NCI-H524 treated with DMSO at 0.1 percent for 48 hours (cell line): ENCODE measurements at regions not wholly inside any gene's neighbourhood (a gene's known extent, or its start where the extent isn't known, plus 50 kb on each side); places are given as distances from the start of the nearest gene placed in this dataset.
"Not testable (repeated sequence)": the region's sequence is repeated elsewhere in the genome, so short reads cannot be mapped to it uniquely, and the experiment has no call there.

Source experiments
- DNase-seq: peaks from one replicate; lab custom pipeline; 2025; lab: John Stamatoyannopoulos, UW

GRCh38 chr2:185265747-185266146, 472.9 kb upstream of the FSIP2 start:
- no peak for DNase-seq

- DNase-seq: no peak
Measured at GRCh38 chr2:185268651-185269050, 470.0 kb upstream of the FSIP2 start.

GRCh38 chr2:185274718-185275484, 463.7 kb upstream of the FSIP2 start:
- no peak for DNase-seq

GRCh38 chr2:185275979-185276378, 462.6 kb upstream of the FSIP2 start:
- DNase-seq: peak; percentile 27

GRCh38 chr2:185278761-185279160, 459.8 kb upstream of the FSIP2 start:
- no peak for DNase-seq

GRCh38 chr2:185279999-185280398, 458.6 kb upstream of the FSIP2 start:
- DNase-seq: no peak

GRCh38 chr2:185284696-185285095, 453.9 kb upstream of the FSIP2 start:
- no peak for DNase-seq

- not testable (repeated sequence) for DNase-seq
Measured at GRCh38 chr2:185290012-185290411, 448.6 kb upstream of the FSIP2 start.

GRCh38 chr2:185291035-185291647, 447.5 kb upstream of the FSIP2 start:
- no peak for DNase-seq

- DNase-seq: no peak
Measured at GRCh38 chr2:185299867-185300266, 438.7 kb upstream of the FSIP2 start.

- DNase-seq: no peak
Measured at GRCh38 chr2:185306119-185306518, 432.5 kb upstream of the FSIP2 start.

GRCh38 chr2:185316383-185316782, 422.2 kb upstream of the FSIP2 start:
- no peak for DNase-seq

- no peak for DNase-seq
Measured at GRCh38 chr2:185318271-185318724, 420.3 kb upstream of the FSIP2 start.

- DNase-seq: no peak
Measured at GRCh38 chr2:185335879-185336278, 402.7 kb upstream of the FSIP2 start.

- no peak for DNase-seq
Measured at GRCh38 chr2:185337033-185337432, 401.6 kb upstream of the FSIP2 start.

GRCh38 chr2:185338104-185338503, 400.5 kb upstream of the FSIP2 start:
- no peak for DNase-seq

- DNase-seq: no peak
Measured at GRCh38 chr2:185347445-185347844, 391.2 kb upstream of the FSIP2 start.

GRCh38 chr2:185360776-185361175, 377.8 kb upstream of the FSIP2 start:
- no peak for DNase-seq

GRCh38 chr2:185372188-185372587, 366.4 kb upstream of the FSIP2 start:
- no peak for DNase-seq

GRCh38 chr2:185373229-185373628, 365.4 kb upstream of the FSIP2 start:
- no peak for DNase-seq

GRCh38 chr2:185374878-185375277, 363.7 kb upstream of the FSIP2 start:
- DNase-seq: no peak

GRCh38 chr2:185375731-185376130, 362.9 kb upstream of the FSIP2 start:
- DNase-seq: no peak

- no peak for DNase-seq
Measured at GRCh38 chr2:185381631-185382030, 357.0 kb upstream of the FSIP2 start.
